OCI-LY1 (cell line): ENCODE measurements at regions not wholly inside any gene's neighbourhood (a gene's known extent, or its start where the extent isn't known, plus 50 kb on each side); places are given as distances from the start of the nearest gene placed in this dataset.

Experiments
- H2AFZ ChIP-seq: fragments of 200-600 bp; sonication (generic), shearing (Covaris generic); 2 replicates; pipeline ENCODE4 v1.6.0; 2014; ENCODE audit warnings: antibody characterized with exemption, mild to moderate bottlenecking, low read length
- H3F3A ChIP-seq: fragments of 200-600 bp; sonication (generic), shearing (Covaris generic); 2 replicates; pipeline ENCODE4 v1.6.0; 2014; ENCODE audit warnings: mild to moderate bottlenecking, antibody characterized with exemption, low read length, moderate library complexity; ENCODE audit not compliant: insufficient read depth
- H3K27ac ChIP-seq: fragments of 200-600 bp; sonication (generic); 2 replicates; pipeline ENCODE4 v1.5.1; 2014; ENCODE audit warnings: low read length, mixed run types, mild to moderate bottlenecking, low read depth; ENCODE audit not compliant: poor library complexity, severe bottlenecking
- H3K27me3 ChIP-seq: fragments of 200-600 bp; sonication (generic); 2 replicates; pipeline ENCODE4 v1.6.0; 2014; ENCODE audit warnings: antibody characterized with exemption, mild to moderate bottlenecking, low read length, moderate library complexity; ENCODE audit not compliant: insufficient read depth
- H3K36me3 ChIP-seq: fragments of 200-600 bp; sonication (generic); 2 replicates; pipeline ENCODE4 v1.6.1; 2014; ENCODE audit warnings: mild to moderate bottlenecking, antibody characterized with exemption, low read length, moderate library complexity, mixed read lengths; ENCODE audit not compliant: insufficient read depth
- H3K4me1 ChIP-seq: fragments of 200-600 bp; sonication (generic); 2 replicates; pipeline ENCODE4 v1.5.1; 2014; ENCODE audit warnings: mild to moderate bottlenecking, low read length, moderate library complexity; ENCODE audit not compliant: insufficient read depth, severe bottlenecking
- H3K4me2 ChIP-seq: fragments of 200-600 bp; sonication (generic), shearing (Covaris generic); 2 replicates; pipeline ENCODE4 v1.6.1; 2014; ENCODE audit warnings: low read length
- H3K4me3 ChIP-seq: fragments of 200-600 bp; sonication (generic); 2 replicates; pipeline ENCODE4 v1.5.1; 2014; ENCODE audit warnings: low read length, low read depth, mild to moderate bottlenecking, mixed read lengths; ENCODE audit not compliant: poor library complexity, severe bottlenecking
- H3K79me2 ChIP-seq: fragments of 200-600 bp; shearing (Covaris generic); 2 replicates; pipeline ENCODE4 v1.6.1; 2016; ENCODE audit warnings: mixed run types, low read length, mixed read lengths; ENCODE audit not compliant: insufficient read depth
- H3K9ac ChIP-seq: fragments of 200-600 bp; sonication (generic), shearing (Covaris generic); 2 replicates; pipeline ENCODE4 v1.6.1; 2014; ENCODE audit warnings: mild to moderate bottlenecking, low read length, mixed read lengths
- H3K9me2 ChIP-seq: fragments of 200-600 bp; sonication (generic), shearing (Covaris generic); 2 replicates; pipeline ENCODE4 v1.6.1; 2014; ENCODE audit warnings: low read depth, mild to moderate bottlenecking, low read length, mixed read lengths
- H3K9me3 ChIP-seq: fragments of 200-600 bp; shearing (Covaris generic); 2 replicates; pipeline ENCODE4 v1.6.1; 2014; ENCODE audit warnings: low read length, mixed read lengths
- H4K20me1 ChIP-seq: fragments of 200-600 bp; sonication (generic), shearing (Covaris generic); 2 replicates; pipeline ENCODE4 v1.6.0; 2016; ENCODE audit warnings: mild to moderate bottlenecking, low read length; ENCODE audit not compliant: insufficient read depth
- CTCF ChIP-seq: fragments of 200-600 bp; sonication (generic), shearing (Covaris generic); IDR thresholded peaks from 2 replicates; pipeline ENCODE4 v1.5.1; 2017; ENCODE audit warnings: mild to moderate bottlenecking, antibody characterized with exemption, low read length, moderate library complexity, mixed read lengths
- EZH2 ChIP-seq: fragments of 200-600 bp; sonication (generic), shearing (Covaris generic); IDR thresholded peaks from 2 replicates; pipeline ENCODE4 v1.8.0; 2017; ENCODE audit warnings: borderline replicate concordance, mixed run types, mild to moderate bottlenecking, antibody characterized with exemption, low read length, moderate library complexity, mixed read lengths

GRCh38 chr2:104430359-104430740, 423.6 kb upstream of the POU3F3 start:
- Histone ChIP-seq H2AFZ (0 out of 2 replicates have a peak overlapping the region, but pooled peaks have one; percentile 67), H3F3A (no peaks in the 10 kb centered on the region), H3K36me3 (no peaks in the 10 kb centered on the region), H3K9me2 (no peaks in the 10 kb centered on the region), H3K4me1 (peaks cover 53% of the 10 kb centered on the region), H4K20me1 (no peaks in the 10 kb centered on the region), H3K79me2 (no peaks in the 10 kb centered on the region), H3K4me3 (no peak overlapping the region), H3K4me2 (peak overlapping the region; percentile 70; the same call in 1 of the 2 replicates), H3K9me3 (no peaks in the 10 kb centered on the region), H3K9ac (no peak overlapping the region; the same call in 1 of the 2 replicates), H3K27me3 (no peaks in the 10 kb centered on the region), H3K27ac (no peak overlapping the region)
- TF ChIP-seq CTCF (no peak), EZH2 (no peak)

GRCh38 chr2:104430852-104431251, 423.1 kb upstream of the POU3F3 start:
- Histone ChIP-seq H2AFZ (0 out of 2 replicates have a peak overlapping the region, but pooled peaks have one; percentile 67), H3K9me3 (no peaks in the 10 kb centered on the region), H4K20me1 (no peaks in the 10 kb centered on the region), H3K79me2 (no peaks in the 10 kb centered on the region), H3F3A (no peaks in the 10 kb centered on the region), H3K27ac (no peak overlapping the region), H3K9me2 (no peaks in the 10 kb centered on the region), H3K36me3 (no peaks in the 10 kb centered on the region), H3K4me2 (peak overlapping the region; percentile 70; the same call in 1 of the 2 replicates), H3K9ac (no peak overlapping the region; the same call in 1 of the 2 replicates), H3K4me1 (peaks cover 57% of the 10 kb centered on the region), H3K4me3 (no peak overlapping the region), H3K27me3 (no peaks in the 10 kb centered on the region)
- TF ChIP-seq EZH2 (no peak), CTCF (no peak)

GRCh38 chr2:104431701-104432121, 422.2 kb upstream of the POU3F3 start:
- H3K9me2 ChIP-seq = no peaks in the 10 kb centered on the region
- no peaks in the 10 kb centered on the region for H3K27me3 ChIP-seq
- peak overlapping the region; percentile 13 for H3K27ac ChIP-seq
- no peak overlapping the region for H2AFZ ChIP-seq
- H3K36me3 ChIP-seq = peaks cover 5% of the 10 kb centered on the region
- H3K9ac ChIP-seq = peak overlapping the region; percentile 52; the same call in 1 of the 2 replicates
- peak overlapping the region; percentile 67 for H3K4me3 ChIP-seq
- peak overlapping the region; percentile 70 for H3K4me2 ChIP-seq
- H3K4me1 ChIP-seq = peaks cover 57% of the 10 kb centered on the region
- H4K20me1 ChIP-seq = no peaks in the 10 kb centered on the region
- H3F3A ChIP-seq = no peaks in the 10 kb centered on the region
- H3K79me2 ChIP-seq = no peaks in the 10 kb centered on the region
- peaks cover under 1% of the 10 kb centered on the region; the same call in 1 of the 2 replicates for H3K9me3 ChIP-seq
- TF ChIP-seq EZH2 = no peak
- no peak for TF ChIP-seq CTCF
